Nephron (organoid): ENCODE measurements at regions not wholly inside any gene's neighbourhood (a gene's known extent, or its start where the extent isn't known, plus 50 kb on each side); places are given as distances from the start of the nearest gene placed in this dataset.
A peak's percentile ranks its signal among the peaks of the same experiment; 100 is the strongest.

ENCODE experiments used
- H3K27ac Mint-ChIP-seq, 3 experiments: 2 replicates each; pipeline ENCODE4 v1.8.0; 2020; ENCODE audit warnings: mixed read lengths in 3 of 3, mild to moderate bottlenecking in 2 of 3, moderate library complexity in 1 of 3
- H3K27me3 Mint-ChIP-seq: 2 replicates; pipeline ENCODE4 v1.8.0; 2021; ENCODE audit warnings: low read depth, mild to moderate bottlenecking, moderate library complexity, mixed read lengths
- H3K36me3 Mint-ChIP-seq: 2 replicates; pipeline ENCODE4 v1.8.0; 2020; ENCODE audit warnings: low read depth, mixed read lengths
- H3K4me1 Mint-ChIP-seq: 2 replicates; pipeline ENCODE4 v1.8.0; 2020; ENCODE audit warnings: mixed read lengths
- H3K4me3 Mint-ChIP-seq, 3 experiments: 2 replicates each; pipeline ENCODE4 v1.8.0; 2020; ENCODE audit warnings: mild to moderate bottlenecking in 3 of 3, mixed read lengths in 3 of 3, moderate library complexity in 2 of 3
- H3K9me3 Mint-ChIP-seq: 2 replicates; pipeline ENCODE4 v1.8.0; 2020; ENCODE audit warnings: mixed read lengths
- TF ChIP-seq, protein P1 (sequence below), 3 experiments: fragments of 200-600 bp; sonication (generic); IDR thresholded peaks; one replicate each; pipeline ENCODE4 v1.5.0; 2021; ENCODE audit warnings: antibody characterized with exemption in 3 of 3; ENCODE audit not compliant: unreplicated experiment in 3 of 3

DNA sequence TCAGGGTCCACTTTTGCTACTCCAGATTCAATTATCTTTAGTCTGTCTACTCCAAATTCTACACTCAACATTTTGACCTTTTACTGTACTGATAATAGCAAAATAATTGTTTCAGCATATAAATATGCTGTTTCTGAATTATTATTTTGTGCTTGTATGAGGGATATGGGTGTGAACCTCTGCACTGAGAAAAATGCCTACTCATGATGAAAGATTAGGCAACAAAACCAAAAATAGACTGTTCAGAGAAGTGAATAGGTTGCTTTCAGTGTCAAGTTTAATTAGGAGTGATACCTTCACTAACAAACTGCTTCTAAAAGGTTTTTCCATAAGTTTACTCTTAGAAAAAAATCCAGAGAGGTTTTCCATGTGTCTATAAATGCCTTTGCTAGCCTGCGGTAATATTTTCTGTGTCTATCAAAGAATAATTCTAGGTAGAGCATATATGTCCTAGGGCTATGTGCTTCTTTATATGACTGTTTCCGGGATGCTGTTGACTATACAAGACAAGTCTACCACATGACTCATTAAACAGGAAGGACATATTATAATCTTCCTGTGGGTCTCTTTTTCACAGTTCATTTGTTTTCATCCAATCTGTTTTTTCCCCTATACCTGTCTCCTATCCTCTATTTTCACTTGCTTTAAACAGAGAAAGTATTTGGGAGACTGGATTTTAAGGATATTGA, 218.5 kb upstream of the TTC14 start:
- Mint-ChIP-seq H3K36me3 (no peaks in the 10 kb centered on the region), H3K27me3 (no peaks in the 10 kb centered on the region), H3K4me1 (peaks cover 5% of the 10 kb centered on the region), H3K4me3 (no peak overlapping the region), H3K9me3 (no peaks in the 10 kb centered on the region), H3K27ac (no peak overlapping the region)
- TF ChIP-seq, protein P1, sequence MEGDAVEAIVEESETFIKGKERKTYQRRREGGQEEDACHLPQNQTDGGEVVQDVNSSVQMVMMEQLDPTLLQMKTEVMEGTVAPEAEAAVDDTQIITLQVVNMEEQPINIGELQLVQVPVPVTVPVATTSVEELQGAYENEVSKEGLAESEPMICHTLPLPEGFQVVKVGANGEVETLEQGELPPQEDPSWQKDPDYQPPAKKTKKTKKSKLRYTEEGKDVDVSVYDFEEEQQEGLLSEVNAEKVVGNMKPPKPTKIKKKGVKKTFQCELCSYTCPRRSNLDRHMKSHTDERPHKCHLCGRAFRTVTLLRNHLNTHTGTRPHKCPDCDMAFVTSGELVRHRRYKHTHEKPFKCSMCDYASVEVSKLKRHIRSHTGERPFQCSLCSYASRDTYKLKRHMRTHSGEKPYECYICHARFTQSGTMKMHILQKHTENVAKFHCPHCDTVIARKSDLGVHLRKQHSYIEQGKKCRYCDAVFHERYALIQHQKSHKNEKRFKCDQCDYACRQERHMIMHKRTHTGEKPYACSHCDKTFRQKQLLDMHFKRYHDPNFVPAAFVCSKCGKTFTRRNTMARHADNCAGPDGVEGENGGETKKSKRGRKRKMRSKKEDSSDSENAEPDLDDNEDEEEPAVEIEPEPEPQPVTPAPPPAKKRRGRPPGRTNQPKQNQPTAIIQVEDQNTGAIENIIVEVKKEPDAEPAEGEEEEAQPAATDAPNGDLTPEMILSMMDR (IDR thresholded peaks at IDR 0.05; ENCODE audit: unreplicated experiment in 3 of 3), result no peak

- Mint-ChIP-seq H3K36me3 (no peaks in the 10 kb centered on the region), H3K4me3 (no peak overlapping the region), H3K9me3 (no peaks in the 10 kb centered on the region), H3K27ac (no peak overlapping the region), H3K4me1 (no peaks in the 10 kb centered on the region), H3K27me3 (peaks cover 3% of the 10 kb centered on the region)
- TF ChIP-seq, protein P1 (IDR thresholded peaks at IDR 0.05; ENCODE audit: unreplicated experiment in 3 of 3), result no peak
Measured at GRCh38 chr3:180390313-180390712, 211.7 kb upstream of the TTC14 start.

DNA sequence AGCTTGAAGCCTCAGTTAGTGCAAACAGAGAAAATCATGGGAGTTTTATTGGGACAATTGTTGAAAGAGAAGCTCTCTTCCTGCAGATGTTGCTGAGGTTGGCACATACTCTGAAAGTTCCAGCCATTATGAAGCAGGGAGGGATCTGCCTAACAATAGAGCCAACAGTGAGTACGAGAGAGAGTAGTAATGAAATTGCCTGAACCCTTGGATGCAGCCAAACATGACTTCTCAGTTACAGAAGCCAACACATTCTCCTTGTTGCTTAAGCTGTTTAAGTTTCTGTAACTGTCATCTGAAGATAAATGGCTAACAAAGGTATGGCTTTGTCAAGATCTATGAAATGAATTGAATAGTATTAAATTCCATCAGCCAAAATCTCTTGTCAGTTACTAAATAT, 211.0 kb upstream of the TTC14 start:
- Mint-ChIP-seq H3K27ac (no peak overlapping the region), H3K27me3 (peaks cover 3% of the 10 kb centered on the region), H3K4me1 (no peaks in the 10 kb centered on the region), H3K9me3 (no peaks in the 10 kb centered on the region), H3K36me3 (no peaks in the 10 kb centered on the region), H3K4me3 (no peak overlapping the region)
- TF ChIP-seq, protein P1 (IDR thresholded peaks at IDR 0.05; ENCODE audit: unreplicated experiment in 3 of 3), result no peak

GRCh38 chr3:180401226-180401625, 200.7 kb upstream of the TTC14 start:
- TF ChIP-seq, protein P1 (IDR thresholded peaks at IDR 0.05; ENCODE audit: unreplicated experiment in 3 of 3), result no peak
- Mint-ChIP-seq H3K9me3 (no peaks in the 10 kb centered on the region), H3K27me3 (no peaks in the 10 kb centered on the region), H3K4me1 (no peaks in the 10 kb centered on the region), H3K36me3 (no peaks in the 10 kb centered on the region), H3K27ac (peak overlapping the region in 1 of 3 experiments; percentile 72), H3K4me3 (no peak overlapping the region)

GRCh38 chr3:180402471-180403073, 199.4 kb upstream of the TTC14 start:
- Mint-ChIP-seq H3K27ac (peak overlapping the region in 2 of 3 experiments; percentile 62 to 72), H3K27me3 (no peaks in the 10 kb centered on the region), H3K9me3 (no peaks in the 10 kb centered on the region), H3K4me1 (no peaks in the 10 kb centered on the region), H3K36me3 (no peaks in the 10 kb centered on the region), H3K4me3 (no peak overlapping the region)
- TF ChIP-seq, protein P1 (IDR thresholded peaks at IDR 0.05; ENCODE audit: unreplicated experiment in 3 of 3), result no peak

DNA sequence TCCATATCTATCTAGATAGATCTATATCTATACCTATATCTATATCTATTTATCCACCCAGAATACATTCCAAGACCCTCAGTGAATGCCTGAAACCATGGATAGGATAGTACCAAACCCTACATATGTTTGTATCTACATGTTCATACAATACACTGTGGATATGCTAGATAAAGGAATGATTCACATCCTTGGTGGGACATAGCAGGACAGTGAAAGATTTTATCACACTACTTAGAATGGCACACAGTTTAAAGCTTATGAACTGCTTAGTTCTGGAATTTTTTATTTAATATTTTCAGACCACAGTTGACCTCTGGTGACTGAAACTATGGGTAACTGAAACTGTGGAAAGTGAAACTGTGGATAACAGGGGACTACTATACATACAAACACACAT, 198.8 kb upstream of the TTC14 start:
- Mint-ChIP-seq H3K9me3 (no peaks in the 10 kb centered on the region), H3K36me3 (no peaks in the 10 kb centered on the region), H3K27me3 (no peaks in the 10 kb centered on the region), H3K27ac (peak overlapping the region in 2 of 3 experiments; percentile 62 to 72), H3K4me1 (no peaks in the 10 kb centered on the region), H3K4me3 (no peak overlapping the region)
- TF ChIP-seq, protein P1 (IDR thresholded peaks at IDR 0.05; ENCODE audit: unreplicated experiment in 3 of 3), result no peak
